Heart left ventricle (tissue), 13 donors: ENCODE measurements at regions not wholly inside any gene's neighbourhood (a gene's known extent, or its start where the extent isn't known, plus 50 kb on each side); places are given as distances from the start of the nearest gene placed in this dataset.

Source experiments
- CTCF ChIP-seq, 12 donors: fragments of 200-600 bp; sonication (generic) in 4 of 12; IDR thresholded peaks; one replicate each; pipeline versions ENCODE4 v1.5.0 to v1.8.0; 2018 to 2022; ENCODE audit warnings: antibody characterized with exemption in 12 of 12, mild to moderate bottlenecking in 5 of 12
- POLR2A ChIP-seq, 2 donors: fragments of 450-650 bp; IDR thresholded peaks; one replicate each; pipeline ENCODE4 v1.6.1; 2017; ENCODE audit warnings: antibody characterized with exemption in 2 of 2, mild to moderate bottlenecking in 2 of 2, moderate library complexity in 2 of 2
- donor health status: ischemic (EF 13 %, LVEDD 7.1; RV severe dilation, severe dysfunction).
- donor health status: DM: no; HTN: yes; CAD: no.
- donor health status: DM: no; HTN: no; CAD: no.
- donor health status: ischemic (EF 25% LVEDD 6.9; RV normal size, moderate dysfunction).
- donor health status: ischemic (EF 25% LVEDD 5.7; RV mildly dilated, moderate dysfunction).
- donor health status: ischemic (EF 35%, LVEDD 5.7; RV mildly dilated, moderate dysfunction).
- donor health status: nonischemic (EF 11% LVEDD 7.7; RV severe dilation, severe dysfunction).
- donor health status: DM: yes; HTN: yes; CAD: no.
- donor health status: PGD.
- donor health status: ischemic (EF 29% LVEDD 5.4; RV normal size, mild dysfunction).
- donor health status: nonischemic (EF 23%, LVEDD 6.1; RV moderate dilation, normal function).

GRCh38 chr9:26413611-26414010 is 479.0 kb downstream of the CAAP1 start:
- TF ChIP-seq CTCF (IDR thresholded peaks at IDR 0.05): no peak
- no peak for TF ChIP-seq POLR2A (IDR thresholded peaks at IDR 0.05)
